ENCODE measurements at regions not wholly inside any gene's neighbourhood (a gene's known extent, or its start where the extent isn't known, plus 50 kb on each side); places are given as distances from the start of the nearest gene placed in this dataset.

GRCh38 chr3:181274025-181274424, 284.5 kb upstream of the DNAJC19 start:
- Histone ChIP-seq H3K36me3 (ENCODE audit: control insufficient read depth in 4 of 4, insufficient read depth in 3 of 4, low read depth in 1 of 4, low read length in 3 of 4) (no peaks in the 10 kb centered on the region), H3K4me3 (ENCODE audit: low read depth in 1 of 3, low read length in 3 of 3) (no peak overlapping the region), H3K27ac (ENCODE audit: low read depth in 1 of 2, low read length in 2 of 2) (no peak overlapping the region), H3K9ac (ENCODE audit: low read depth in 1 of 2, low read length in 2 of 2) (no peak overlapping the region), H3K4me1 (ENCODE audit: control insufficient read depth in 4 of 4, insufficient read depth in 4 of 4, low read length in 3 of 4) (peaks cover 1 to 17% (median 7%) of the 10 kb centered on the region in 4 donors), H3K27me3 (ENCODE audit: control insufficient read depth in 4 of 4, insufficient read depth in 4 of 4, low read length in 3 of 4) (no peaks in the 10 kb centered on the region), H3K9me3 (ENCODE audit: control insufficient read depth in 4 of 4, low read length in 3 of 4) (no peaks in the 10 kb centered on the region)
- DNase-seq (ENCODE audit: low spot score): no peak
- TF ChIP-seq NR2F2 (IDR thresholded peaks at IDR 0.05) (no peak), RAD21 (IDR thresholded peaks at IDR 0.05) (no peak), ZBTB33 (IDR thresholded peaks at IDR 0.05) (no peak), JUND (IDR thresholded peaks at IDR 0.05) (no peak), TAF1 (conservative IDR thresholded peaks at IDR 0.05) (no peak), ATF3 (IDR thresholded peaks at IDR 0.05) (no peak), SP1 (IDR thresholded peaks at IDR 0.05) (no peak), REST (IDR thresholded peaks at IDR 0.05) (no peak), EGR1 (IDR thresholded peaks at IDR 0.05; ENCODE audit: low read depth in 2 of 2) (no peak), HNF4G (IDR thresholded peaks at IDR 0.05) (no peak), MAX (IDR thresholded peaks at IDR 0.05) (no peak), FOXA2 (IDR thresholded peaks at IDR 0.05) (no peak), GABPA (IDR thresholded peaks at IDR 0.05 in 1 of 2, conservative IDR thresholded peaks at IDR 0.05 in 1 of 2) (no peak), HNF4A (conservative IDR thresholded peaks at IDR 0.05) (no peak), FOXA1 (IDR thresholded peaks at IDR 0.05) (no peak), YY1 (IDR thresholded peaks at IDR 0.05) (no peak), CTCF (IDR thresholded peaks at IDR 0.05; ENCODE audit: low read depth, low read length, missing input control) (no peak), RXRA (IDR thresholded peaks at IDR 0.05) (no peak)
- WGBS: 92% methylated on average over 1 of the region's 1 CpG
